NCI-H1417 (cell line): ENCODE measurements at regions not wholly inside any gene's neighbourhood (a gene's known extent, or its start where the extent isn't known, plus 50 kb on each side); places are given as distances from the start of the nearest gene placed in this dataset.
A peak's percentile ranks its signal among the peaks of the same experiment; 100 is the strongest.
"Not testable (repeated sequence)": the region's sequence is repeated elsewhere in the genome, so short reads cannot be mapped to it uniquely, and the experiment has no call there.

Experiments used
- DNase-seq, 3 experiments: peaks; one replicate each; lab custom pipeline; 2025; lab: John Stamatoyannopoulos, UW

- no peak for DNase-seq
Measured at GRCh38 chr7:19957664-19958063, 184.2 kb upstream of the TMEM196 start.

GRCh38 chr7:19954166-19954565, 180.7 kb upstream of the TMEM196 start:
- DNase-seq, result not testable (repeated sequence)

- DNase-seq, result not testable (repeated sequence)
Measured at GRCh38 chr7:19953411-19953810, 180.0 kb upstream of the TMEM196 start.

GRCh38 chr7:19948160-19948559, 174.7 kb upstream of the TMEM196 start:
- DNase-seq, result no peak

- DNase-seq, result no peak
Measured at GRCh38 chr7:19944363-19945120, 171.1 kb upstream of the TMEM196 start.

- DNase-seq, result peak in 1 of 3 experiments; percentile 45
Measured at GRCh38 chr7:19939746-19940145, 166.3 kb upstream of the TMEM196 start.

- DNase-seq, result peak in 2 of 3 experiments; percentile 53 to 85
Measured at GRCh38 chr7:19932549-19933249, 159.3 kb upstream of the TMEM196 start.

- no peak for DNase-seq
Measured at GRCh38 chr7:19930851-19931250, 157.4 kb upstream of the TMEM196 start.

GRCh38 chr7:19930051-19930450, 156.6 kb upstream of the TMEM196 start:
- DNase-seq, result no peak

GRCh38 chr7:19928247-19928646, 154.8 kb upstream of the TMEM196 start:
- no peak for DNase-seq

GRCh38 chr7:19920705-19921104, 147.3 kb upstream of the TMEM196 start:
- DNase-seq, result no peak

- no peak for DNase-seq
Measured at GRCh38 chr7:19920166-19920565, 146.7 kb upstream of the TMEM196 start.

- peak in 1 of 3 experiments; percentile 39 for DNase-seq
Measured at GRCh38 chr7:19919261-19920095, 146.1 kb upstream of the TMEM196 start.

- DNase-seq, result no peak
Measured at GRCh38 chr7:19916046-19916445, 142.6 kb upstream of the TMEM196 start.

GRCh38 chr7:19915596-19915995, 142.2 kb upstream of the TMEM196 start:
- DNase-seq, result no peak

GRCh38 chr7:19914866-19915265, 141.4 kb upstream of the TMEM196 start:
- no peak for DNase-seq

GRCh38 chr7:19900118-19900517, 126.7 kb upstream of the TMEM196 start:
- no peak for DNase-seq

- peak in 1 of 3 experiments; percentile 41 for DNase-seq
Measured at GRCh38 chr7:19899529-19899928, 126.1 kb upstream of the TMEM196 start.

GRCh38 chr7:19882893-19883292, 109.5 kb upstream of the TMEM196 start:
- not testable (repeated sequence) for DNase-seq

GRCh38 chr7:19872094-19872493, 98.7 kb upstream of the TMEM196 start:
- no peak for DNase-seq

GRCh38 chr7:19871102-19871501, 97.7 kb upstream of the TMEM196 start:
- DNase-seq, result no peak

GRCh38 chr7:19869979-19870378, 96.6 kb upstream of the TMEM196 start:
- DNase-seq, result no peak
